GM19099 (cell line): ENCODE measurements at regions not wholly inside any gene's neighbourhood (a gene's known extent, or its start where the extent isn't known, plus 50 kb on each side); places are given as distances from the start of the nearest gene placed in this dataset.

Source experiments
- POLR2A ChIP-seq: IDR thresholded peaks from 3 replicates; pipeline ENCODE4 v1.6.1; 2011; ENCODE audit warnings: low read depth; ENCODE audit not compliant: insufficient read length; ENCODE audit errors: extremely low read depth

DNA sequence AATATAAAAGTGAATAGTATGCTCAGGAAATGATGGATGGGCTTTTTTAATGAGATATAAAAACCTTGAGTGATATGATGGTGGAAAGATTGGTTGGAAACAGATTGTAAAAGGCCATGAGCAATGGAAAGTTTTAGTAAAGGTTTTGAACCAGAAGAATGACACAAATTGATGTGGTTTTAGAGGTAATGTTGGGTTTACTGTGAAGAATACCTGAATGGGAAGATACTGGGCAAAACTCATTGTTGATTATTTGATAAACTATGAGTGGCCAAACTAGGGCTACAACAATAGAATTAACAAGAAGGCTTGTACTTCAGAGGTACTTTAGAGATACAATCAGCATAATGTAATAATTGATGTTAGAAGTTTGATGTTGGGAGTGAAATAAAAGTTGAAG, 108.5 kb downstream of the PTGS2 start:
- TF ChIP-seq POLR2A: no peak

- no peak for TF ChIP-seq POLR2A
Measured at GRCh38 chr1:186569856-186570255, 108.9 kb upstream of the PDC start.

- TF ChIP-seq POLR2A: no peak
Measured at GRCh38 chr1:186568221-186568620, 107.3 kb upstream of the PDC start.

DNA sequence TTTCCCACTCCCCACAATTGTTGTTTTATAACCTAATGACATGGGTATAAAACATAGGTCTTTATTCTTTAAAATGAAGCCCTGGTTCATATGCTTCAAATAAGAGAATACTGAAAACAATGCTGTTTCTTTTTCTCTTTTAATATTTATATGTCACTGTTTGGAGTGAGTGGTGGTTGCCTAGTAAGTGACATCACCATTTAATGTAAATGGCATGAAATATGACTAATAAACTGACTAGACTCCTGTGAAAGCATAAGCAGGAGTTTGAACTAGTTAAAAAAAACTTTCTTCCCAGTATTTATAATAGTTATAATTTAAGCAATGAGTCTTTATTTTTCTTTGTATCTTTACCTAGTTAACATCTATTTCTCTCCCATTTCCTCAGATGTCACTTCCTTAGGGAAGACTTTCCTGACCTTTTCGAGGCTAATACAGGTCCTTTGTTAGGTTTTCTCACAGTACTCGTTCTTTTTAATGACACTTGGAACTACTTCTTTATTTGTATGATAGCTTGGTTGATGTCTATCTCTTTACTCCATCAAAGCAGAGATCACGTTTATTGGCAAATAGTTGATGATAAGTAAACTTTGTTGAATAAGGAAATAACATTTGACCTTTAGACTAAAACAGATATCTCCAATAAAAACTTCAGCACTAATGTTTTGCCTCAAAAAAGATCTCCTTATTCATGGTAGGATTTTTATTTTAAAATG, 105.4 kb upstream of the PDC start:
- no peak for TF ChIP-seq POLR2A

DNA sequence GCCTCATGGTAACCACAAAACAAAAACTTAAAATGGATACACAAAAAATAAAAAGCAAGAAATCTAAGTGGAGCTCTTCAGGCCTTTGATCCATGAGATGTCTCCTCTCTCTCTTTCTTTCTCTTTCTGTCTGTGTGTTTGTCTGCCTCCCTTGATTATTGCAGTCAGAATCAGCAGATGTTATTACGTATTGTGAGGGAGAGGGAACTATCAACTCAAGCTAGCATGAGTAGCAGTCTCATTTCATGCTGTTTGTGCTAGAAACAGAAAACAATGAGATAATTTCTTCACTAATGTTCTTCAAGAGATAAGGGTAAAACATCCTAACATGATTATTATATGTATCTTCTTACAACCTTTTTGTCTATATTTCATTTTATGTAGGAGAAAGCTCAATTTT, 103.7 kb upstream of the PDC start:
- no peak for TF ChIP-seq POLR2A

DNA sequence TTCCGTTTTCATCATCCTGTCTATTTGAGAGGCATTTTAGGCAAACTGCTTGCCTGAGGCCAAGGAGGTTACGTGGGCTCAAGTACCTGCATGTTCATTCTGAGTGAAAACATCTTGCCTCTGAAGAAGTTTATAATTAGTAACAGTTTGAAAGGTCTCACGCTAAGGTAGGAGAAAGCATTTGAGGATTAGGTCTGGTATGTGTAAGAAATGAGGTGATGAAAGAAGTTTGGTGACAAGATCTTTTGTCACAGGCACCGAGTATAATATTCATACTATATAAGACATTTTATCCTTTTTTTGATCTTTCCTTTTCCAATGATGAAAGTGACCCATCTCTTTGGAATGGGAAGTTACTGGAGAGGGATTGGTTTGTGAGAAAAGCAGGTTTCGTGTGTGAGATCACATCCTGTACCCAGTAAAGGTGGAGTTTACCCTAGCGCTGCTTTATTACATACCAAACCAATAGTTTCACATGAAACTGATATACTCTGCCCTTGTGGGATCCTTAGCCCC, 98.7 kb upstream of the PDC start:
- TF ChIP-seq POLR2A: no peak

DNA sequence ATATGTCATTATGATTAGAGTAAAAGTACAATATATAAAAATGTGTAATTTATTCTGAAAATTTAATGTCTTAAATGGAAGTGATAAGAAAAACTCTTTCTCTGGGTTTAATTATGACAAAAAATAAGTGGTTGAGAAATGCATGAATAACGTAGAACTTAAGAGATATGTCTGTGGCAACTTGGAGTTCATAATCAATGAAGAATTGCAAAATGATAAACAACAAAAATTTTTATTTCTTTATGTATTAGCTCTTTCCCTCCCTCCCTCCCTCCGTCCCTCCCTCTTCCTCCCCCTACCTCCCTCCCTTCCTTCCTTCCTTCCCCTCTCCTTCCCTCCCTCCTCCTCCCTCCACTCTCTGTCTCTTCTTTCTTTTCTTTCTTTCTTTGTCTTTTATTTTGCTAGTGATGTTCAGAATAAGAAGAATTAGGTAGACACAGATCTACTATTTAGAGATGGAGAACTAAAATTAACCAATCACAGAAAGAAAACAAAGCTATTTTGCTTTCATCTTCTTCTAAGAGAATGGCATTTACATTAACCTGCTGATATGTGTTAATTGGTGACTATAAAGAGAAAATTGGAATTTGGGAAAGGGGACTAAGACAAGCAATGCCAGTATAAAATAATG, 96.3 kb upstream of the PDC start:
- TF ChIP-seq POLR2A: no peak

DNA sequence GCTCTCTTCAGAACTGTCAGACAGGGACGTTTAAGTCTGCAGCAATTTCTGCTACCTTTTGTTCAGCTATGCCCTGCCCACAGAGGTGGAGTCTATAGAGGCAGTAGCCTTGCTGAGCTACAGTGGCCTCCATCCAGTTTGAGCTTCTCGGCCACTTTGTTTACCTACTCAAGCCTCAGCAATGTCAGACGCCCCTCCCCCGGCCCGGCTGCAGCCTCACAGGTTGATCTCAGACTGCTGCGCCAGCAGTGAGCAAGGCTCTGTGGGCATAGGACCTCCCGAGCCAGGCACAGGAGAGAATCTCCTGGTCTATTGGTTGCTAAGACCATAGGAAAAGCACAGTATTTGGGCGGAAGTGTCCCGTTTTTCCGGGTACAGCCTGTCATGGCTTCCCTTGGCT, 89.9 kb upstream of the PDC start:
- no peak for TF ChIP-seq POLR2A

DNA sequence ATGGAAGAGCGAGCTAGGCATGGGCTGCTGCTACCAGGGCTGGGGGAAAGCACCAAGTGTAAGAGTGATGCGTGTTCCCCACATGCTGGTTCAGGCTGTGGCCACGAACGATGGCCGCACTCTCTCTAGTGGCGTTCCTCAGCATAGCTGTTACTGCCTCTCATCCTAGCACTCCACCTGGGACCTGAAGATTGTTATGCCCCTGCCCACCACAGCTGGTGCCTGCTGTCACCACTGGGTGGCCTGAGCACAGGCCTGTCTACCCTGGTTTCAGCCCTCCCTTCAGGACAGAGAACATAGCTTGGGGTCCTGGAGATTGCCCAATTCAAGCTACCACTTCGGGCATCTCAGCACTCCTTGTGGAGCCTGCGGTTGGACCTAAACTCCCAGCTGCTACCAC, 80.1 kb upstream of the PDC start:
- no peak for TF ChIP-seq POLR2A

DNA sequence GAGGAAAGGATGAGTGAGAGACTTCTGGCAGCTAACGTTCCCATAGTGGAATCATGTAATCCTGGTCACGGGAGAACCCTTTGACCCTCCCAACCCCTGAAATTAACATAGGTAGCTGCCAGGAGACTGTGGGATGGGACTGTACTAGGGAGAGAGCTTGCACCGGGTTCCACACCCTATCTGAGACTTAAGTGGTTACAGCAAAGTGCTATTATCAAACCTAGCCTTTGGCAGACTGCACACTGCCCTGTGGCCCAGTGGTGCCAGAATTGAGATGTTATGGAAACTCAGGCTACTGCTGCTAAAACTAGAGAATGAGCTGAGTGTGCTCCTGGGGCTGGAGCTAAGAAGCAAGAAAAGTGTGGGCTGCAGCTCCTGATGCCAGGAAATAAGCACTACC, 79.6 kb upstream of the PDC start:
- TF ChIP-seq POLR2A: no peak

GRCh38 chr1:186536273-186536890, 75.5 kb upstream of the PDC start:
- no peak for TF ChIP-seq POLR2A

GRCh38 chr1:186535388-186536133, 74.6 kb upstream of the PDC start:
- no peak for TF ChIP-seq POLR2A

- TF ChIP-seq POLR2A: no peak
Measured at GRCh38 chr1:186534401-186534800, 73.5 kb upstream of the PDC start.

DNA sequence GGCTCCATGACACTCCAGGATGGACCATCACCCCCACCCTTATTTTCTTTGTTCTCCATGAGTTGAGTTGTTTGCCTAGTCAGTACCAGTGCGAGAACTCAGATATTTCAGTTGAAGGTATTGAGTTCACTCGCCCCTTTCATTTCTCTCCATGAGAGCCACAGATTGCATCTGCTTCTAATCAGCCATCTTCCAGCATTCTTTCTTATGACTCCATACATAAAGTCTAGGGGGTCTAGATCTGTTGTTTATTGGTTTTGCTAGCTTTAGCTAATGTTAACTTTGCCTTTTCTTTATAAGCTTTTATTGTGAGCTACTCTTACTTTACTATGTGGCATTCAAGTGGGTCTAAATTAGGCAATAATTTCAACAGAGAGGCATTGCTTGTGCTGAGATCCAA, 71.6 kb upstream of the PDC start:
- TF ChIP-seq POLR2A: no peak

DNA sequence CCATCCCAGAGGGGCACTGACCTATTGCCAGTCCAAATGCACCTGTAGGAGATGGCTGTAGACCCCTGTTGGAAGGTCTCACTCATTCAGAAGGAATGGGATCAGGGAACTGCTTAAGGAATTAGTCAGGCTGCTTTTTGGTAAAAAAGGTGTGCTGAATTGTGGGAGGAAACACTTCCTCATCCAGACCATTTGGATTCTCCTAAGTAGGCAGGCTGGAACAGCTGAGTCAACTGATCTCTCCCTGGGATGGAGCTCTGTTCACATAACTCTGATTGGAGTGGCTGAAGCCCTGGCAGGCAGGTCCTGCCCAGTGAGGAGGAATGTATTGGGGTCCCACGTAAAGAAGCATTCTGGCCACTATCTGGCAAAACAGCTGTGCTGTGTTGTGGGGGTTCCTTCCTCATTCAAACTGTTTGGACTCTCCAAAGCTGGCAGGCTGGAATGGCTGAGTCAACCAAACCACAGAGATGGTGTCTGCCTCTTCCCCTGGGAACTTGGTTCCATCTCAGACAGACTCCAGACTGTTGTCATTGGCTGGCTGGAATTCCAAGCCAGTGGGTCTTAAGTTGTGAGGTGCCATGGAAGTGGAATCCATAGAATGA, 70.7 kb upstream of the PDC start:
- TF ChIP-seq POLR2A: no peak
